Heart right ventricle (tissue), 16 donors: ENCODE measurements at regions not wholly inside any gene's neighbourhood (a gene's known extent, or its start where the extent isn't known, plus 50 kb on each side); places are given as distances from the start of the nearest gene placed in this dataset.

Experiments
- ATAC-seq, 8 donors: fragments of 200-7000 bp; cut with Tn5 transposase; one replicate each; pipeline ENCODE4 v1.9.1; 2020; ENCODE audit warnings: mild to moderate bottlenecking in 8 of 8, moderate library complexity in 8 of 8, moderate number of reproducible peaks in 1 of 8
- DNase-seq, 2 donors: peaks; one replicate each; pipeline ENCODE4 v3.0.0-alpha.2; 2020
- H3K27ac ChIP-seq, 10 donors: fragments of 200-600 bp; sonication (generic) in 2 of 10; one replicate each; pipeline versions ENCODE4 v1.5.0 to v1.8.0; 2020 to 2022; ENCODE audit warnings: mild to moderate bottlenecking in 3 of 10
- H3K27me3 ChIP-seq, 7 donors: fragments of 200-600 bp; one replicate each; pipeline ENCODE4 v1.8.0; 2021 to 2022; ENCODE audit warnings: mild to moderate bottlenecking in 2 of 7
- H3K36me3 ChIP-seq, 9 donors: fragments of 200-600 bp; sonication (generic) in 1 of 9; one replicate each; pipeline versions ENCODE4 v1.5.0 to v1.8.0; 2020 to 2022; ENCODE audit warnings: mild to moderate bottlenecking in 2 of 9
- H3K4me1 ChIP-seq, 9 donors: fragments of 200-600 bp; sonication (generic) in 1 of 9; one replicate each; pipeline versions ENCODE4 v1.5.0 to v1.8.0; 2020 to 2022; ENCODE audit warnings: mild to moderate bottlenecking in 4 of 9
- H3K4me3 ChIP-seq, 10 donors: fragments of 200-600 bp; sonication (generic) in 2 of 10; one replicate each; pipeline versions ENCODE4 v1.5.0 to v1.8.0; 2020 to 2022; ENCODE audit warnings: mild to moderate bottlenecking in 7 of 10, moderate library complexity in 2 of 10
- H3K9me3 ChIP-seq, 11 donors: fragments of 200-600 bp in 10 of 11; sonication (generic) in 2 of 11; one replicate each; pipeline versions ENCODE4 v1.5.0 to v1.8.0; 2013 to 2022; ENCODE audit warnings: mild to moderate bottlenecking in 2 of 11, control low read depth in 1 of 11, moderate library complexity in 1 of 11
- CTCF ChIP-seq, 9 donors: fragments of 200-600 bp; sonication (generic) in 2 of 9; IDR thresholded peaks; one replicate each; pipeline versions ENCODE4 v1.5.0 to v1.8.0; 2021 to 2022; ENCODE audit warnings: antibody characterized with exemption in 9 of 9, mild to moderate bottlenecking in 5 of 9, moderate library complexity in 1 of 9
- WGBS, 2 donors: extraction: QIAGEN DNeasy Blood & Tissue Kit; methylation state at CpG; one replicate each; pipeline ENCODE4 v1.1.7; 2013; ENCODE audit warnings: inconsistent platforms in 1 of 2; 5-methylcytosine and 5-hydroxymethylcytosine counted together
- intact Hi-C, 10 donors: fragments of 100-400 bp; cut with DNase I; formaldehyde crosslinking; loops; one replicate each; pipeline versions ENCODE4 v1.11.1 to v1.14.2; 2022
- donor health status: Arrhythmogenic right ventricular cardiomyopathy.
- donor health status: ischemic (EF 13 %, LVEDD 7.1; RV severe dilation, severe dysfunction).
- donor health status: healthy with polysubstance abuse.
- donor health status: DM: no; HTN: yes; CAD: no.
- donor health status: DM: no; HTN: no; CAD: no.
- donor health status: ischemic (EF 25% LVEDD 6.9; RV normal size, moderate dysfunction).
- donor health status: ischemic (EF 25% LVEDD 5.7; RV mildly dilated, moderate dysfunction).
- donor health status: healthy.
- donor health status: DM: yes; HTN: yes; CAD: no.
- donor health status: Ischemic cardiomyopathy.
- donor health status: ischemic (EF 35%, LVEDD 5.7; RV mildly dilated, moderate dysfunction).
- donor health status: nonischemic (EF 11% LVEDD 7.7; RV severe dilation, severe dysfunction).
- donor health status: DM: yes; HTN: yes; CAD: no.
- donor health status: PGD.
- donor health status: ischemic (EF 29% LVEDD 5.4; RV normal size, mild dysfunction).
- donor health status: nonischemic (EF 23%, LVEDD 6.1; RV moderate dilation, normal function).

- WGBS, 2 donors: 69 to 75% methylated on average over 7 of the region's 7 CpGs
- H3K27ac ChIP-seq: no peak overlapping the region
- intact Hi-C loops: no loop called here
- no peaks in the 10 kb centered on the region for H3K36me3 ChIP-seq
- H3K4me1 ChIP-seq: peaks cover 0 to 10% (median 0%) of the 10 kb centered on the region in 9 donors
- TF ChIP-seq CTCF (IDR thresholded peaks at IDR 0.05): no peak
- no peak for DNase-seq
- H3K27me3 ChIP-seq: no peaks in the 10 kb centered on the region
- H3K9me3 ChIP-seq: peaks cover 0 to 38% (median 14%) of the 10 kb centered on the region in 11 donors
- no peak overlapping the region for H3K4me3 ChIP-seq
- no peak for ATAC-seq
Measured at GRCh38 chr3:31432897-31433678, 99.6 kb upstream of the STT3B start.

- no peak for DNase-seq
- Histone ChIP-seq H3K9me3 (peaks cover 0 to 33% (median 14%) of the 10 kb centered on the region in 11 donors), H3K4me3 (no peak overlapping the region), H3K27me3 (no peaks in the 10 kb centered on the region), H3K27ac (no peak overlapping the region), H3K36me3 (no peaks in the 10 kb centered on the region), H3K4me1 (peaks cover 0 to 10% (median 0%) of the 10 kb centered on the region in 9 donors)
- intact Hi-C loops: no loop called here
- no peak for ATAC-seq
- no peak for TF ChIP-seq CTCF (IDR thresholded peaks at IDR 0.05)
Measured at GRCh38 chr3:31433679-31433992, 99.1 kb upstream of the STT3B start.

GRCh38 chr3:31434819-31435218, 97.9 kb upstream of the STT3B start:
- no peaks in the 10 kb centered on the region for H3K27me3 ChIP-seq
- H3K9me3 ChIP-seq: peaks cover 0 to 23% (median 8%) of the 10 kb centered on the region in 11 donors
- no peak overlapping the region for H3K4me3 ChIP-seq
- TF ChIP-seq CTCF (IDR thresholded peaks at IDR 0.05): no peak
- ATAC-seq (no peak), DNase-seq (no peak)
- H3K4me1 ChIP-seq: peaks cover 0 to 10% (median 0%) of the 10 kb centered on the region in 9 donors
- 88% methylated on average over 1 of the region's 1 CpG for WGBS, 2 donors
- no peaks in the 10 kb centered on the region for H3K36me3 ChIP-seq
- intact Hi-C loops: no loop called here
- H3K27ac ChIP-seq: no peak overlapping the region

GRCh38 chr3:31436830-31437229, 95.9 kb upstream of the STT3B start:
- TF ChIP-seq CTCF (IDR thresholded peaks at IDR 0.05): no peak
- no peak for DNase-seq
- H3K9me3 ChIP-seq: peaks cover 0 to 23% (median 8%) of the 10 kb centered on the region in 11 donors
- WGBS, 2 donors: 94 to 100% methylated on average over 1 of the region's 1 CpG
- H3K27ac ChIP-seq: no peak overlapping the region
- no peaks in the 10 kb centered on the region for H3K27me3 ChIP-seq
- ATAC-seq: no peak
- no peaks in the 10 kb centered on the region for H3K36me3 ChIP-seq
- intact Hi-C loops: no loop called here
- peaks cover 0 to 10% (median 0%) of the 10 kb centered on the region in 9 donors for H3K4me1 ChIP-seq
- no peak overlapping the region for H3K4me3 ChIP-seq
